ENCODE measurements at regions not wholly inside any gene's neighbourhood (a gene's known extent, or its start where the extent isn't known, plus 50 kb on each side); places are given as distances from the start of the nearest gene placed in this dataset.

GRCh38 chr7:21326921-21327320, 101.0 kb upstream of the SP4 start:
- no TSS peak for BruUV-seq (replicated peaks)
- ChIA-PET SMC1A (ENCODE audit: uncharacterized antibody, unreplicated experiment) (no interaction called here), RAD21 (ENCODE audit: unreplicated experiment) (no interaction called here), POLR2A (no interaction called here), CTCF (no interaction called here)
- 90% methylated on average over 3 of the region's 3 CpGs for WGBS (ENCODE audit: insufficient coverage, insufficient replicate concordance, low lambda C conversion rate, missing lambda C conversion rate)
- H3K4me2 ChIP-seq (ENCODE audit: control insufficient read depth, insufficient read depth): no peak overlapping the region
- H4K20me1 ChIP-seq (ENCODE audit: control insufficient read depth, insufficient read depth): no peaks in the 10 kb centered on the region
- no peak for ATAC-seq
- H3K36me3 ChIP-seq (ENCODE audit: control insufficient read depth in 2 of 2, insufficient read depth in 2 of 2, low read length in 1 of 2): no peaks in the 10 kb centered on the region
- H3K4me1 ChIP-seq (ENCODE audit: control insufficient read depth, insufficient read depth, low read length): no peaks in the 10 kb centered on the region
- peaks cover 3% of the 10 kb centered on the region; the same call in 1 of the 3 replicates for H3K9me3 ChIP-seq (replicated peaks; ENCODE audit: control insufficient read depth, insufficient read depth, low read length)
- no peak overlapping the region for H2AFZ ChIP-seq (ENCODE audit: control insufficient read depth, low read depth, low read length)
- no peaks in the 10 kb centered on the region for H3K79me2 ChIP-seq (ENCODE audit: control insufficient read depth, insufficient read depth, low read length)
- H3K27ac ChIP-seq (ENCODE audit: control insufficient read depth, insufficient read depth): no peak overlapping the region
- DNase-seq (ENCODE audit: low read depth, low spot score): no peak
- TF ChIP-seq SIN3A (IDR thresholded peaks at IDR 0.05; ENCODE audit: low read depth, low read length): no peak
- no peak for TF ChIP-seq CTCF (IDR thresholded peaks at IDR 0.05 in 2 of 3, conservative IDR thresholded peaks at IDR 0.05 in 1 of 3; ENCODE audit: control insufficient read depth in 2 of 3, extremely low read depth in 1 of 3, insufficient read depth in 1 of 3, low read depth in 3 of 3, low read length in 3 of 3)
- no peak for TF ChIP-seq RELA (IDR thresholded peaks at IDR 0.05; ENCODE audit: borderline replicate concordance, partially characterized antibody)
- TF ChIP-seq JUNB (IDR thresholded peaks at IDR 0.05): no peak
- TF ChIP-seq, protein P1, sequence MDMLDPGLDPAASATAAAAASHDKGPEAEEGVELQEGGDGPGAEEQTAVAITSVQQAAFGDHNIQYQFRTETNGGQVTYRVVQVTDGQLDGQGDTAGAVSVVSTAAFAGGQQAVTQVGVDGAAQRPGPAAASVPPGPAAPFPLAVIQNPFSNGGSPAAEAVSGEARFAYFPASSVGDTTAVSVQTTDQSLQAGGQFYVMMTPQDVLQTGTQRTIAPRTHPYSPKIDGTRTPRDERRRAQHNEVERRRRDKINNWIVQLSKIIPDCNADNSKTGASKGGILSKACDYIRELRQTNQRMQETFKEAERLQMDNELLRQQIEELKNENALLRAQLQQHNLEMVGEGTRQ (IDR thresholded peaks at IDR 0.05; ENCODE audit: borderline replicate concordance, low read depth, low read length): no peak
- no peak for TF ChIP-seq EP300 (IDR thresholded peaks at IDR 0.05; ENCODE audit: borderline replicate concordance in 1 of 2, control insufficient read depth in 1 of 2, low read depth in 2 of 2, low read length in 2 of 2)
- TF ChIP-seq ZNF207 (IDR thresholded peaks at IDR 0.05; ENCODE audit: borderline replicate concordance): no peak
- no peak for TF ChIP-seq FOXM1 (IDR thresholded peaks at IDR 0.05; ENCODE audit: low read depth, low read length)
- no peak for TF ChIP-seq MYB (IDR thresholded peaks at IDR 0.05; ENCODE audit: borderline replicate concordance, low read depth, low read length)
- no peak for TF ChIP-seq BACH1 (IDR thresholded peaks at IDR 0.05; ENCODE audit: borderline replicate concordance)
- TF ChIP-seq MEF2A (IDR thresholded peaks at IDR 0.05; ENCODE audit: insufficient read depth, low read depth, low read length): no peak
- no peak for TF ChIP-seq CEBPZ (IDR thresholded peaks at IDR 0.05; ENCODE audit: low read depth, low read length)
- TF ChIP-seq TARDBP (IDR thresholded peaks at IDR 0.05; ENCODE audit: borderline replicate concordance): no peak
- no peak for TF ChIP-seq CBFB (IDR thresholded peaks at IDR 0.05; ENCODE audit: low read depth)
- H3K27me3 ChIP-seq (replicated peaks in 1 of 2; ENCODE audit: control insufficient read depth in 2 of 2, insufficient read depth in 2 of 2, low read length in 1 of 2): no peaks in the 10 kb centered on the region
- intact Hi-C loops (cut with micrococcal nuclease; ENCODE audit: unreplicated experiment) (no loop called here), in situ Hi-C loops (cut with MboI) (no loop called here)
- no peak overlapping the region for H3K4me3 ChIP-seq
- no peak overlapping the region for H3K9ac ChIP-seq (ENCODE audit: control insufficient read depth, insufficient read depth, low read length)
- no peak for FAIRE-seq
